22Rv1 (cell line): ENCODE measurements at regions not wholly inside any gene's neighbourhood (a gene's known extent, or its start where the extent isn't known, plus 50 kb on each side); places are given as distances from the start of the nearest gene placed in this dataset.

Experiments
- CTCF ChIP-seq: fragments of 450-650 bp; IDR thresholded peaks from 2 replicates; pipeline ENCODE4 v1.5.1; 2017; ENCODE audit warnings: mild to moderate bottlenecking
- ZFX ChIP-seq: fragments of 450-650 bp; IDR thresholded peaks from 2 replicates; pipeline ENCODE4 v1.6.1; 2017; ENCODE audit warnings: antibody characterized with exemption, borderline replicate concordance

DNA sequence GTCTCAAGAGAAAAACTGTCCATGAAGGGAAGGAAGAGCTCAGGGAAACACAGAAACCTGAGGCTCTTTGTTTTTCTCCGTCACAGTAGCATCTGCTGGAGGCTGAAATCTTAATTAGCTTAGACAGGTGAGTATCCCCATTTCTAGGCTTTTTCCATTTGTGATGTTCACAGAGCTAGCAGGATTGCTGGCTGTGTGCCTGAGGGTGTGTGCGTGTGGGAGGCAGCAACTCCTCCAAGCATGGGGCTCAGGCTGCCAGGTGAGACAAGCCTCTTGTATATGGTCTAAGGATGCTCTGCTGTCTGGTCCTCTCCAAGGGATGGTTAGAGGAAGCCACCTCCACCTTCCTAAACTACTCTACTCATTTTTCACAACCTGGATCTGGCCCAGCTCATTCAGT is 569.9 kb downstream of the HS3ST4 start:
- no peak for TF ChIP-seq CTCF
- no peak for TF ChIP-seq ZFX
